Heart right ventricle (tissue), 16 donors: ENCODE measurements at regions not wholly inside any gene's neighbourhood (a gene's known extent, or its start where the extent isn't known, plus 50 kb on each side); places are given as distances from the start of the nearest gene placed in this dataset.

Source experiments
- ATAC-seq, 8 donors: fragments of 200-7000 bp; cut with Tn5 transposase; one replicate each; pipeline ENCODE4 v1.9.1; 2020; ENCODE audit warnings: mild to moderate bottlenecking in 8 of 8, moderate library complexity in 8 of 8, moderate number of reproducible peaks in 1 of 8
- DNase-seq, 2 donors: peaks; one replicate each; pipeline ENCODE4 v3.0.0-alpha.2; 2020
- H3K27ac ChIP-seq, 10 donors: fragments of 200-600 bp; sonication (generic) in 2 of 10; one replicate each; pipeline versions ENCODE4 v1.5.0 to v1.8.0; 2020 to 2022; ENCODE audit warnings: mild to moderate bottlenecking in 3 of 10
- H3K27me3 ChIP-seq, 7 donors: fragments of 200-600 bp; one replicate each; pipeline ENCODE4 v1.8.0; 2021 to 2022; ENCODE audit warnings: mild to moderate bottlenecking in 2 of 7
- H3K36me3 ChIP-seq, 9 donors: fragments of 200-600 bp; sonication (generic) in 1 of 9; one replicate each; pipeline versions ENCODE4 v1.5.0 to v1.8.0; 2020 to 2022; ENCODE audit warnings: mild to moderate bottlenecking in 2 of 9
- H3K4me1 ChIP-seq, 9 donors: fragments of 200-600 bp; sonication (generic) in 1 of 9; one replicate each; pipeline versions ENCODE4 v1.5.0 to v1.8.0; 2020 to 2022; ENCODE audit warnings: mild to moderate bottlenecking in 4 of 9
- H3K4me3 ChIP-seq, 10 donors: fragments of 200-600 bp; sonication (generic) in 2 of 10; one replicate each; pipeline versions ENCODE4 v1.5.0 to v1.8.0; 2020 to 2022; ENCODE audit warnings: mild to moderate bottlenecking in 7 of 10, moderate library complexity in 2 of 10
- H3K9me3 ChIP-seq, 11 donors: fragments of 200-600 bp in 10 of 11; sonication (generic) in 2 of 11; one replicate each; pipeline versions ENCODE4 v1.5.0 to v1.8.0; 2013 to 2022; ENCODE audit warnings: mild to moderate bottlenecking in 2 of 11, control low read depth in 1 of 11, moderate library complexity in 1 of 11
- WGBS, 2 donors: extraction: QIAGEN DNeasy Blood & Tissue Kit; methylation state at CpG; one replicate each; pipeline ENCODE4 v1.1.7; 2013; ENCODE audit warnings: inconsistent platforms in 1 of 2; 5-methylcytosine and 5-hydroxymethylcytosine counted together
- intact Hi-C, 10 donors: fragments of 100-400 bp; cut with DNase I; formaldehyde crosslinking; loops; one replicate each; pipeline versions ENCODE4 v1.11.1 to v1.14.2; 2022
- TF ChIP-seq, protein P1 (sequence below), 9 donors: fragments of 200-600 bp; sonication (generic) in 2 of 9; IDR thresholded peaks; one replicate each; pipeline versions ENCODE4 v1.5.0 to v1.8.0; 2021 to 2022; ENCODE audit warnings: antibody characterized with exemption in 9 of 9, mild to moderate bottlenecking in 5 of 9, moderate library complexity in 1 of 9
- donor health status: Arrhythmogenic right ventricular cardiomyopathy.
- donor health status: ischemic (EF 13 %, LVEDD 7.1; RV severe dilation, severe dysfunction).
- donor health status: healthy with polysubstance abuse.
- donor health status: DM: no; HTN: yes; CAD: no.
- donor health status: DM: no; HTN: no; CAD: no.
- donor health status: ischemic (EF 25% LVEDD 6.9; RV normal size, moderate dysfunction).
- donor health status: ischemic (EF 25% LVEDD 5.7; RV mildly dilated, moderate dysfunction).
- donor health status: healthy.
- donor health status: DM: yes; HTN: yes; CAD: no.
- donor health status: Ischemic cardiomyopathy.
- donor health status: ischemic (EF 35%, LVEDD 5.7; RV mildly dilated, moderate dysfunction).
- donor health status: nonischemic (EF 11% LVEDD 7.7; RV severe dilation, severe dysfunction).
- donor health status: DM: yes; HTN: yes; CAD: no.
- donor health status: PGD.
- donor health status: ischemic (EF 29% LVEDD 5.4; RV normal size, mild dysfunction).
- donor health status: nonischemic (EF 23%, LVEDD 6.1; RV moderate dilation, normal function).

DNA sequence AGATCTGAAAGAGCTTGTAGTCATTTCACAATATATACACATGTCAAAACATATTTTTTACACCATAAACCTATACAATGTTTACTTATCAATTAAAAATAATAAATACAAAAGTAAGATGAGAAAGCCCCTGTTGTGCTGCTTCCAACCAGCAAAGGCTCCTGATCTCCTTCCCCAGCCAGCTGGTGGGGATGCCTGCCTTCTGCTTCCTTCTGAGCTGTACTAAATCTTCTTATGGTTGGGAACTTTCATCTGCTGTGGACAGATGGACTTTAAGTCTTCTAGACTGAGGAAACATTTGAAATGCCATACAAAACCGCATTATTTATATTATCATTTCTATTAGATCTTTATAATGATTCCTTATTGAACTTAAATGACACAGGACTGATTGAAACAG is 745.3 kb upstream of the CHD1 start:
- intact Hi-C loops = no loop called here
- no peak for DNase-seq
- H3K4me1 ChIP-seq = no peaks in the 10 kb centered on the region
- H3K36me3 ChIP-seq = no peaks in the 10 kb centered on the region
- H3K4me3 ChIP-seq = no peak overlapping the region
- ATAC-seq = no peak
- no peaks in the 10 kb centered on the region for H3K27me3 ChIP-seq
- no peaks in the 10 kb centered on the region for H3K9me3 ChIP-seq
- WGBS, 2 donors = 75 to 81% methylated on average over 1 of the region's 1 CpG
- H3K27ac ChIP-seq = no peak overlapping the region
- TF ChIP-seq, protein P1, sequence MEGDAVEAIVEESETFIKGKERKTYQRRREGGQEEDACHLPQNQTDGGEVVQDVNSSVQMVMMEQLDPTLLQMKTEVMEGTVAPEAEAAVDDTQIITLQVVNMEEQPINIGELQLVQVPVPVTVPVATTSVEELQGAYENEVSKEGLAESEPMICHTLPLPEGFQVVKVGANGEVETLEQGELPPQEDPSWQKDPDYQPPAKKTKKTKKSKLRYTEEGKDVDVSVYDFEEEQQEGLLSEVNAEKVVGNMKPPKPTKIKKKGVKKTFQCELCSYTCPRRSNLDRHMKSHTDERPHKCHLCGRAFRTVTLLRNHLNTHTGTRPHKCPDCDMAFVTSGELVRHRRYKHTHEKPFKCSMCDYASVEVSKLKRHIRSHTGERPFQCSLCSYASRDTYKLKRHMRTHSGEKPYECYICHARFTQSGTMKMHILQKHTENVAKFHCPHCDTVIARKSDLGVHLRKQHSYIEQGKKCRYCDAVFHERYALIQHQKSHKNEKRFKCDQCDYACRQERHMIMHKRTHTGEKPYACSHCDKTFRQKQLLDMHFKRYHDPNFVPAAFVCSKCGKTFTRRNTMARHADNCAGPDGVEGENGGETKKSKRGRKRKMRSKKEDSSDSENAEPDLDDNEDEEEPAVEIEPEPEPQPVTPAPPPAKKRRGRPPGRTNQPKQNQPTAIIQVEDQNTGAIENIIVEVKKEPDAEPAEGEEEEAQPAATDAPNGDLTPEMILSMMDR (IDR thresholded peaks at IDR 0.05) = no peak

- intact Hi-C loops = no loop called here
- no peaks in the 10 kb centered on the region for H3K36me3 ChIP-seq
- ATAC-seq = no peak
- no peak overlapping the region for H3K27ac ChIP-seq
- peaks cover 0 to 5% (median 0%) of the 10 kb centered on the region in 11 donors for H3K9me3 ChIP-seq
- no peaks in the 10 kb centered on the region for H3K27me3 ChIP-seq
- TF ChIP-seq, protein P1 (IDR thresholded peaks at IDR 0.05) = no peak
- H3K4me3 ChIP-seq = no peak overlapping the region
- no peak for DNase-seq
- H3K4me1 ChIP-seq = no peaks in the 10 kb centered on the region
These were observed 736.2 kb upstream of the CHD1 start for GRCh38 chr5:99664972-99665371.

DNA sequence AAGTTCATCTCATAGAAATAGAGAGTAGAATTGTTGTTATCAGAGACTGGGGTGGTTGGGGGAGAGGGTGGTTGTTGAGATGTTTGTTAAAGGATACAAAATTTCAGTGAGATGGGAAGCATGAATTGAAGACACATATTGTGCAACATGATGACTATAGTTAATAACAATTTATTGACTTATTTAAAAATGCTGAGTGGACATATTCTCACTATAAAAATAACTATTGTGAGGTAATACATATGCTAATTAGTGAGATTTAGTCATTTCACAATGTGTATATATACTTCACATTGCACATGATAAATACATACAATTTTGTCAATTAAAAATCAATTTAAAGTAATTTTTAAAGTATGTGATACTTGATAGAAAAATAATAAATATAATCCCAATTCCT is 722.5 kb upstream of the CHD1 start:
- ATAC-seq (no peak), DNase-seq (no peak)
- no peaks in the 10 kb centered on the region for H3K4me1 ChIP-seq
- TF ChIP-seq, protein P1 (IDR thresholded peaks at IDR 0.05) = no peak
- H3K4me3 ChIP-seq = no peak overlapping the region
- no peaks in the 10 kb centered on the region for H3K27me3 ChIP-seq
- no peaks in the 10 kb centered on the region for H3K9me3 ChIP-seq
- intact Hi-C loops = no loop called here
- no peaks in the 10 kb centered on the region for H3K36me3 ChIP-seq
- no peak overlapping the region for H3K27ac ChIP-seq

- no peaks in the 10 kb centered on the region for H3K27me3 ChIP-seq
- no peak overlapping the region for H3K4me3 ChIP-seq
- TF ChIP-seq, protein P1 (IDR thresholded peaks at IDR 0.05) = no peak
- no peak overlapping the region for H3K27ac ChIP-seq
- H3K9me3 ChIP-seq = peaks cover 0 to 9% (median 0%) of the 10 kb centered on the region in 11 donors
- DNase-seq (no peak), ATAC-seq (no peak)
- H3K4me1 ChIP-seq = no peaks in the 10 kb centered on the region
- WGBS, 2 donors = 62 to 72% methylated on average over 5 of the region's 5 CpGs
- no peaks in the 10 kb centered on the region for H3K36me3 ChIP-seq
- intact Hi-C loops = no loop called here
These were observed 717.3 kb upstream of the CHD1 start for GRCh38 chr5:99646011-99646647.
